22Rv1 (cell line): ENCODE measurements at regions not wholly inside any gene's neighbourhood (a gene's known extent, or its start where the extent isn't known, plus 50 kb on each side); places are given as distances from the start of the nearest gene placed in this dataset.

Experiments used
- ZFX ChIP-seq: fragments of 450-650 bp; IDR thresholded peaks from 2 replicates; pipeline ENCODE4 v1.6.1; 2017; ENCODE audit warnings: antibody characterized with exemption, borderline replicate concordance
- TF ChIP-seq, protein P1 (sequence below): fragments of 450-650 bp; IDR thresholded peaks from 2 replicates; pipeline ENCODE4 v1.5.1; 2017; ENCODE audit warnings: mild to moderate bottlenecking

DNA sequence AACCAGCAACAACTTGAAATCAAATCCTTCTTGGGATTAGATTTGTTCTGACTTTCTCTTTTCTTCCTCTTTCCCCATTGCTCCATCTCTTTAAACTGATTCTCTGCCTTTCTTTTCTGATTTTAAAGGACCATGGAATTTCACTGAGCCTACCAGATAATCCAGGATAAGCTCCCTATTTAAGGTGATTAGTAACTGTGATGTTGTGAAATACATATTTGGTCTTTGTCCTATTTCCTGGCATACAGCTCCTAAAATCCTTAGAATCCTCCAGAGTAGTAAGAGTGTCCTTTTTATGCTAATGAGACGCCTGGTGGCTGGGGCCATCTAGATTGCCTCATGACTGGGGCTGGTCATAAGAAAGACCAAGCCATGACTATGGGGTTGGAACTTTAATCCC, 236.9 kb downstream of the USP25 start:
- TF ChIP-seq, protein P1, sequence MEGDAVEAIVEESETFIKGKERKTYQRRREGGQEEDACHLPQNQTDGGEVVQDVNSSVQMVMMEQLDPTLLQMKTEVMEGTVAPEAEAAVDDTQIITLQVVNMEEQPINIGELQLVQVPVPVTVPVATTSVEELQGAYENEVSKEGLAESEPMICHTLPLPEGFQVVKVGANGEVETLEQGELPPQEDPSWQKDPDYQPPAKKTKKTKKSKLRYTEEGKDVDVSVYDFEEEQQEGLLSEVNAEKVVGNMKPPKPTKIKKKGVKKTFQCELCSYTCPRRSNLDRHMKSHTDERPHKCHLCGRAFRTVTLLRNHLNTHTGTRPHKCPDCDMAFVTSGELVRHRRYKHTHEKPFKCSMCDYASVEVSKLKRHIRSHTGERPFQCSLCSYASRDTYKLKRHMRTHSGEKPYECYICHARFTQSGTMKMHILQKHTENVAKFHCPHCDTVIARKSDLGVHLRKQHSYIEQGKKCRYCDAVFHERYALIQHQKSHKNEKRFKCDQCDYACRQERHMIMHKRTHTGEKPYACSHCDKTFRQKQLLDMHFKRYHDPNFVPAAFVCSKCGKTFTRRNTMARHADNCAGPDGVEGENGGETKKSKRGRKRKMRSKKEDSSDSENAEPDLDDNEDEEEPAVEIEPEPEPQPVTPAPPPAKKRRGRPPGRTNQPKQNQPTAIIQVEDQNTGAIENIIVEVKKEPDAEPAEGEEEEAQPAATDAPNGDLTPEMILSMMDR, result no peak
- TF ChIP-seq ZFX, result no peak
